ENCODE measurements at regions not wholly inside any gene's neighbourhood (a gene's known extent, or its start where the extent isn't known, plus 50 kb on each side); places are given as distances from the start of the nearest gene placed in this dataset.

DNA sequence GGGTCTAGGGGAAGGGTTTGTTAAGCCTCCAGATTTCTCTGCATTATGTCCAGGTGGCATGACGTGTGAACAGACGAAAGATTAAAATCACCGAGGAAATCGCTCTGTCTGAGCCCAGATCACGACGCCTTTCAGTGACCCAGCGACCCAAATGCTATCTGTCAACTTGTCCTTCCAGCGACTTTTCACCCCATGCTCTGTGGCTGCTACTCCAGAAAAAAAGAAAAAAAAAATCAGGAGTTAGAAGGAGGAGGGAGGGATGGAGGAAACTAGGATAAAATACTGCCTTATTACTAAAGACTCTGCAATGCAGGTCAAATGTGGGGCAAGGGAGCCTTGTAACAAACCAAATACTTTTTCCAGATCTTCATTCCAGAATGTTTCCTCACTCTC is 352.0 kb downstream of the NUF2 start:
- TF ChIP-seq, protein P1, sequence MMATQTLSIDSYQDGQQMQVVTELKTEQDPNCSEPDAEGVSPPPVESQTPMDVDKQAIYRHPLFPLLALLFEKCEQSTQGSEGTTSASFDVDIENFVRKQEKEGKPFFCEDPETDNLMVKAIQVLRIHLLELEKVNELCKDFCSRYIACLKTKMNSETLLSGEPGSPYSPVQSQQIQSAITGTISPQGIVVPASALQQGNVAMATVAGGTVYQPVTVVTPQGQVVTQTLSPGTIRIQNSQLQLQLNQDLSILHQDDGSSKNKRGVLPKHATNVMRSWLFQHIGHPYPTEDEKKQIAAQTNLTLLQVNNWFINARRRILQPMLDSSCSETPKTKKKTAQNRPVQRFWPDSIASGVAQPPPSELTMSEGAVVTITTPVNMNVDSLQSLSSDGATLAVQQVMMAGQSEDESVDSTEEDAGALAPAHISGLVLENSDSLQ (IDR thresholded peaks at IDR 0.05) = no peak
- no peak for TF ChIP-seq L3MBTL2 (conservative IDR thresholded peaks at IDR 0.05)
- TF ChIP-seq FOXA1 (IDR thresholded peaks at IDR 0.05) = no peak
- TF ChIP-seq SP1 (IDR thresholded peaks at IDR 0.05) = no peak
- TF ChIP-seq ZNF384 (IDR thresholded peaks at IDR 0.05) = no peak
- TF ChIP-seq NFRKB (IDR thresholded peaks at IDR 0.05) = no peak
- no peak for TF ChIP-seq FOXM1 (IDR thresholded peaks at IDR 0.05; ENCODE audit: borderline replicate concordance)
- TF ChIP-seq HDGF (IDR thresholded peaks at IDR 0.05; ENCODE audit: borderline replicate concordance) = no peak
- TF ChIP-seq ARNT (IDR thresholded peaks at IDR 0.05) = no peak
- no peak for TF ChIP-seq CTBP1 (IDR thresholded peaks at IDR 0.05; ENCODE audit: borderline replicate concordance)
- TF ChIP-seq TARDBP (IDR thresholded peaks at IDR 0.05) = no peak
- no peak for TF ChIP-seq SUZ12 (IDR thresholded peaks at IDR 0.05)
- no peak for TF ChIP-seq BHLHE40 (IDR thresholded peaks at IDR 0.05; ENCODE audit: borderline replicate concordance)
- no peak for TF ChIP-seq LEF1 (IDR thresholded peaks at IDR 0.05; ENCODE audit: borderline replicate concordance)
- TF ChIP-seq ELF4 (IDR thresholded peaks at IDR 0.05) = no peak
- ChIA-PET CTCF (no interaction called here), POLR2A (no interaction called here)
- DNase-seq (ENCODE audit: extremely low spot score) = no peak

DNA sequence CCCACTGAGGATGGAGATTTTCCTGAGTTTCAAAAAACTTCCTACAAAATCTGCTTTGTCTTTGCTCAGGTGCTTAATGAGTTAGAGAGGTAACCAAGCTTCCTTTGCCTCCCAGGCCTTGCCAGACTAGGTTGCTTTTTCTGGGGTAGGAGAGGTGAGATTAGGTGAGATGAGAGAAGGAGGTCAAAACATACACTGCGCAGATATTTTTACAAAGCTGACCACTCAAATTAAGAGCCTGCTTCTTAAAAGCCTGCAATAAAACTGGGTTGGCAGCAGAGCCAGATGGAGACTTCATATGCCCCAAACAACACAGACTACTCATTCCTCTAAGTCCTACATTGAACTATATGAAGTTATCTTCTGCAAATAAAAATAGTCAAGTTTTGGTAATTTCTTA is 352.5 kb downstream of the NUF2 start:
- TF ChIP-seq LEF1 (IDR thresholded peaks at IDR 0.05; ENCODE audit: borderline replicate concordance) = no peak
- no peak for TF ChIP-seq ELF4 (IDR thresholded peaks at IDR 0.05)
- no peak for DNase-seq (ENCODE audit: extremely low spot score)
- ChIA-PET POLR2A (no interaction called here), CTCF (interaction anchor here (0.6 kb wide), 1 partner anchor 12 kb away, joined by 3 read pairs; no protein-coding TSS in a partner anchor)

GRCh38 chr1:163684785-163685184 is 363.0 kb downstream of the NUF2 start:
- CTCF ChIA-PET = no interaction called here
- TF ChIP-seq TARDBP (IDR thresholded peaks at IDR 0.05) (no peak), ZNF384 (IDR thresholded peaks at IDR 0.05) (no peak), CTBP1 (IDR thresholded peaks at IDR 0.05; ENCODE audit: borderline replicate concordance) (no peak), NFRKB (IDR thresholded peaks at IDR 0.05) (no peak), L3MBTL2 (conservative IDR thresholded peaks at IDR 0.05) (no peak), LEF1 (IDR thresholded peaks at IDR 0.05; ENCODE audit: borderline replicate concordance) (no peak), SUZ12 (IDR thresholded peaks at IDR 0.05) (no peak), SP1 (IDR thresholded peaks at IDR 0.05) (no peak), BHLHE40 (IDR thresholded peaks at IDR 0.05; ENCODE audit: borderline replicate concordance) (no peak), FOXK2 (IDR thresholded peaks at IDR 0.05) (no peak), FOXM1 (IDR thresholded peaks at IDR 0.05; ENCODE audit: borderline replicate concordance) (no peak)
- TF ChIP-seq, protein P1 (IDR thresholded peaks at IDR 0.05) = no peak
- no peak for DNase-seq (ENCODE audit: extremely low spot score)
- POLR2A ChIA-PET = no interaction called here

DNA sequence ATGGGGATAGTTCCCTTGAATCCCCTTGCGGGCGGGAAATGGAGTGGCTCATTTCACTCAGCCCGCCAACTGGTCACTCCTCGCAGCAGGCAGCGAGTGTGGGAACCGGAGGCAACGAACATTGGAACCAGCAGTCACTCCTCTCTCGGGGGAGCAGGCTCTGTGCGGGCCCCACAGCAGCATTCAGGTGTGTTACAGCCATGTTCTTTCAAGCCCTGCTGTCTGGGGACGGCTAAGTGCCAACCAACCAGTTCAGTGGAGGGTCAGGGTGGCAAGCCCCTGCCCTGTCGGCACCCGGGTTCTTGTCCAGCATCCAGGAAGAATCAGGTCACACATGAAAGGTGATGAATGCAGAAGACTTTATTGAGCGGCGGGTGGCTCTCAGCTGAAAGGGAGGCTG is 370.5 kb downstream of the NUF2 start:
- CTCF ChIA-PET = no interaction called here
- no peak for TF ChIP-seq SP1 (IDR thresholded peaks at IDR 0.05)
- TF ChIP-seq ZNF384 (IDR thresholded peaks at IDR 0.05) = no peak
- no peak for TF ChIP-seq BHLHE40 (IDR thresholded peaks at IDR 0.05; ENCODE audit: borderline replicate concordance)
- no peak for TF ChIP-seq FOXM1 (IDR thresholded peaks at IDR 0.05; ENCODE audit: borderline replicate concordance)
- no peak for TF ChIP-seq FOXA1 (IDR thresholded peaks at IDR 0.05)
- TF ChIP-seq HDGF (IDR thresholded peaks at IDR 0.05; ENCODE audit: borderline replicate concordance) = no peak
- no peak for TF ChIP-seq ARNT (IDR thresholded peaks at IDR 0.05)
- no peak for TF ChIP-seq CTBP1 (IDR thresholded peaks at IDR 0.05; ENCODE audit: borderline replicate concordance)
- no peak for TF ChIP-seq SUZ12 (IDR thresholded peaks at IDR 0.05)
- TF ChIP-seq L3MBTL2 (conservative IDR thresholded peaks at IDR 0.05) = no peak
- TF ChIP-seq, protein P1 (IDR thresholded peaks at IDR 0.05) = no peak
- TF ChIP-seq ELF4 (IDR thresholded peaks at IDR 0.05) = no peak
- TF ChIP-seq NFRKB (IDR thresholded peaks at IDR 0.05) = no peak
- no peak for TF ChIP-seq FOXK2 (IDR thresholded peaks at IDR 0.05)
- TF ChIP-seq TARDBP (IDR thresholded peaks at IDR 0.05) = no peak
- no peak for TF ChIP-seq LEF1 (IDR thresholded peaks at IDR 0.05; ENCODE audit: borderline replicate concordance)
- POLR2A ChIA-PET = no interaction called here
- no peak for DNase-seq (ENCODE audit: extremely low spot score)

GRCh38 chr1:163697137-163697536 is 375.4 kb downstream of the NUF2 start:
- TF ChIP-seq, protein P1 (IDR thresholded peaks at IDR 0.05) = no peak
- TF ChIP-seq ARNT (IDR thresholded peaks at IDR 0.05) = no peak
- ChIA-PET POLR2A (no interaction called here), CTCF (no interaction called here)
- DNase-seq (ENCODE audit: extremely low spot score) = no peak

DNA sequence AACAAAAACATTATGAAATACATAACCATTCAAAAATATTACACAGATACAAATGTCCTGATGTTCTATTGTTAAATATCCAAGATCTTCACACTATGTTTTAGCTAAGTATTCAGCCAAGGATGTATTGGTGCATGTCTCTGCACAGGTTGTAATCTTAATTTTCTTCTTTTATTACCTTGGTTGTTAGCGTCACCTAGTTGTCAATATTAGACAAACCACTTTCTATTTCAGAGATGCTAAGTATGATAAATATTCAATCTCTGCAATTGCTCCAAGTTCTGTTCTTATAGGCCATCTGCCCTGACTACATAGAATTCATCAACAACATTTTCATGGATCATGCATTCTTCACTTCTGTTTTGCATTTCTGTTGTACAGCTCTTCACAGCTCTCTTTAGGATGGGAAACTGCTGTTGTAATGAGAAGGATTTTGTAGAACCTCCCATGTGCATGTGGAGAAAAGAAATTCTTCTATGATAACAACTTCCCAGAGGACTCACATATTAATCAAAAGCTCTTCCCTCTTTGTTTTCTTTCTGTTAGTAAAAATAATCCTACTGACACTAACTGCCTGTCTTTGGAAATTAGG is 380.1 kb downstream of the NUF2 start:
- POLR2A ChIA-PET = no interaction called here
- DNase-seq (ENCODE audit: extremely low spot score) = no peak
- TF ChIP-seq ZNF384 (IDR thresholded peaks at IDR 0.05) = no peak
- TF ChIP-seq TARDBP (IDR thresholded peaks at IDR 0.05) = no peak
- TF ChIP-seq ELF4 (IDR thresholded peaks at IDR 0.05) = no peak
- CTCF ChIA-PET = interaction anchor here (0.6 to 1.1 kb wide), 2 partner anchors 139 to 313 kb away, joined by 3 read pairs; no protein-coding TSS in a partner anchor
